Transverse colon (tissue), 4 donors: ENCODE measurements at regions not wholly inside any gene's neighbourhood (a gene's known extent, or its start where the extent isn't known, plus 50 kb on each side); places are given as distances from the start of the nearest gene placed in this dataset.

Experiments
- EP300 ChIP-seq: sonication (generic); formaldehyde crosslinking; IDR thresholded peaks from one replicate; pipeline ENCODE4 v1.6.1; 2017; ENCODE audit warnings: antibody characterized with exemption, low read depth
- POLR2A ChIP-seq: fragments of 450-650 bp; IDR thresholded peaks from one replicate; pipeline ENCODE4 v1.6.1; 2016; ENCODE audit warnings: antibody characterized with exemption, mild to moderate bottlenecking, moderate library complexity
- POLR2AphosphoS5 ChIP-seq, 3 donors: sonication (generic); formaldehyde crosslinking; IDR thresholded peaks; one replicate each; pipeline ENCODE4 v1.6.1; 2016; ENCODE audit warnings: antibody characterized with exemption in 3 of 3
- TF ChIP-seq, protein P1 (sequence below), 5 experiments: fragments of 200-600 bp in 3 of 5; fragments of 450-650 bp in 2 of 5; sonication (generic) in 3 of 5; IDR thresholded peaks; 1 replicate in 2 of 5; 2 replicates in 3 of 5; pipeline ENCODE4 v1.5.1; 2016 to 2017; ENCODE audit warnings: antibody characterized with exemption in 5 of 5, inconsistent platforms in 3 of 5, mild to moderate bottlenecking in 2 of 5, moderate library complexity in 1 of 5

DNA sequence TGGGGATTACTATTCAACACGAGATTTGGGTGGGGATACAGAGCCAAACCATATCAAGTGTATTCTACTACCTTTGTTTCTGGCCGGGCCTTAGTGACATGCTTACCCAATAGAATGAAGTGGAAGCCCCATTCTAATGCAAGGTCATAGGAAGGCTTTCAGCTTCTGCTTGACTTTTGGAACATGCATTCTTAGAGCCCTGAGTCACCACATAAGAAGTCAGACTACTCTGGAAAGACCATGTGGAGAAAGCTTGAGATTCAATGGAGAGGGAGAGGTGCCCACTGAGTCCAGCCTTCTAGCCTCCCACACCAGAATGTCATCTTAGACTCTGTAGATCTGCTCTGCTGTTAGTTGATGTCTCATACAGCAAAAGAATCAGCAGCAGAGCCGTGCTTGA lies 155.7 kb upstream of the FBN2 start:
- TF ChIP-seq, protein P1, sequence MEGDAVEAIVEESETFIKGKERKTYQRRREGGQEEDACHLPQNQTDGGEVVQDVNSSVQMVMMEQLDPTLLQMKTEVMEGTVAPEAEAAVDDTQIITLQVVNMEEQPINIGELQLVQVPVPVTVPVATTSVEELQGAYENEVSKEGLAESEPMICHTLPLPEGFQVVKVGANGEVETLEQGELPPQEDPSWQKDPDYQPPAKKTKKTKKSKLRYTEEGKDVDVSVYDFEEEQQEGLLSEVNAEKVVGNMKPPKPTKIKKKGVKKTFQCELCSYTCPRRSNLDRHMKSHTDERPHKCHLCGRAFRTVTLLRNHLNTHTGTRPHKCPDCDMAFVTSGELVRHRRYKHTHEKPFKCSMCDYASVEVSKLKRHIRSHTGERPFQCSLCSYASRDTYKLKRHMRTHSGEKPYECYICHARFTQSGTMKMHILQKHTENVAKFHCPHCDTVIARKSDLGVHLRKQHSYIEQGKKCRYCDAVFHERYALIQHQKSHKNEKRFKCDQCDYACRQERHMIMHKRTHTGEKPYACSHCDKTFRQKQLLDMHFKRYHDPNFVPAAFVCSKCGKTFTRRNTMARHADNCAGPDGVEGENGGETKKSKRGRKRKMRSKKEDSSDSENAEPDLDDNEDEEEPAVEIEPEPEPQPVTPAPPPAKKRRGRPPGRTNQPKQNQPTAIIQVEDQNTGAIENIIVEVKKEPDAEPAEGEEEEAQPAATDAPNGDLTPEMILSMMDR (IDR thresholded peaks at IDR 0.05): no peak
- no peak for TF ChIP-seq POLR2AphosphoS5 (IDR thresholded peaks at IDR 0.05)
- TF ChIP-seq POLR2A: no peak
- TF ChIP-seq EP300: no peak
